HS-5 (cell line): ENCODE measurements at regions not wholly inside any gene's neighbourhood (a gene's known extent, or its start where the extent isn't known, plus 50 kb on each side); places are given as distances from the start of the nearest gene placed in this dataset.
"Not testable (repeated sequence)": the region's sequence is repeated elsewhere in the genome, so short reads cannot be mapped to it uniquely, and the experiment has no call there.

Experiments used
- DNase-seq: peaks from one replicate; pipeline ENCODE4 v3.0.0-alpha.2; 2012; ENCODE audit warnings: low read depth

- DNase-seq = no peak
These were observed 98.1 kb upstream of the TAS2R1 start for GRCh38 chr5:9728261-9728660.

GRCh38 chr5:9726931-9727330 lies 96.8 kb upstream of the TAS2R1 start:
- DNase-seq = no peak

- not testable (repeated sequence) for DNase-seq
These were observed 95.1 kb upstream of the TAS2R1 start for GRCh38 chr5:9725265-9725664.

- no peak for DNase-seq
These were observed 94.6 kb upstream of the TAS2R1 start for GRCh38 chr5:9724707-9725106.

- DNase-seq = no peak
These were observed 92.5 kb upstream of the TAS2R1 start for GRCh38 chr5:9722601-9723180.

- no peak for DNase-seq
These were observed 91.0 kb upstream of the TAS2R1 start for GRCh38 chr5:9721161-9721560.

- no peak for DNase-seq
These were observed 90.2 kb upstream of the TAS2R1 start for GRCh38 chr5:9720361-9720760.

GRCh38 chr5:9716838-9717281 lies 86.7 kb upstream of the TAS2R1 start:
- peak; percentile 97 for DNase-seq

- DNase-seq = peak; percentile 38
These were observed 85.8 kb upstream of the TAS2R1 start for GRCh38 chr5:9715891-9716335.

GRCh38 chr5:9713959-9714586 lies 83.9 kb upstream of the TAS2R1 start:
- DNase-seq = no peak

- no peak for DNase-seq
These were observed 83.2 kb upstream of the TAS2R1 start for GRCh38 chr5:9713356-9713755.

GRCh38 chr5:9712911-9713310 lies 82.8 kb upstream of the TAS2R1 start:
- DNase-seq = no peak

- peak; percentile 92 for DNase-seq
These were observed 82.4 kb upstream of the TAS2R1 start for GRCh38 chr5:9712506-9712905.

GRCh38 chr5:9710069-9710468 lies 79.9 kb upstream of the TAS2R1 start:
- no peak for DNase-seq

- no peak for DNase-seq
These were observed 77.7 kb upstream of the TAS2R1 start for GRCh38 chr5:9707732-9708462.

- no peak for DNase-seq
These were observed 69.5 kb upstream of the TAS2R1 start for GRCh38 chr5:9699681-9700080.

- no peak for DNase-seq
These were observed 68.7 kb upstream of the TAS2R1 start for GRCh38 chr5:9698841-9699240.

GRCh38 chr5:9698125-9698826 lies 68.1 kb upstream of the TAS2R1 start:
- DNase-seq = no peak

GRCh38 chr5:9692576-9692975 lies 62.4 kb upstream of the TAS2R1 start:
- DNase-seq = no peak

GRCh38 chr5:9691261-9691660 lies 61.1 kb upstream of the TAS2R1 start:
- no peak for DNase-seq

GRCh38 chr5:9690751-9691150 lies 60.6 kb upstream of the TAS2R1 start:
- no peak for DNase-seq

GRCh38 chr5:9686216-9686615 lies 56.1 kb upstream of the TAS2R1 start:
- peak; percentile 37 for DNase-seq

- DNase-seq = no peak
These were observed 51.6 kb upstream of the TAS2R1 start for GRCh38 chr5:9681706-9682105.
